CD4-positive, alpha-beta T cell (primary cell): ENCODE measurements at regions not wholly inside any gene's neighbourhood (a gene's known extent, or its start where the extent isn't known, plus 50 kb on each side); places are given as distances from the start of the nearest gene placed in this dataset.

Experiments
- ATAC-seq: fragments of 200-7000 bp; cut with Tn5 transposase; one replicate; pipeline ENCODE4 v1.10.0; 2022; ENCODE audit warnings: mild to moderate bottlenecking; ENCODE audit not compliant: poor library complexity
- CTCF ChIA-PET: fragments of 350-600 bp; sonication (Branson Sonifier 250); formaldehyde crosslinking; loops from one replicate; lab custom pipeline; 2021; ENCODE audit warnings: antibody characterized with exemption, inconsistent platforms; lab: Charles Lee
- POLR2A ChIA-PET: fragments of 350-600 bp; sonication (Branson Sonifier 250); formaldehyde crosslinking; loops from one replicate; lab custom pipeline; 2021; ENCODE audit warnings: antibody characterized with exemption, inconsistent platforms; lab: Charles Lee
- DNase-seq, 14 experiments: peaks; one replicate each; pipeline ENCODE4 v3.0.0-alpha.2; 2013 to 2020; ENCODE audit warnings: mixed read lengths in 2 of 14
- H3K27ac ChIP-seq, 2 donors: one replicate each; pipeline versions ENCODE4 v1.5.1 to v1.7.0; 2013; ENCODE audit warnings: low read length in 2 of 2, low read depth in 1 of 2, mild to moderate bottlenecking in 1 of 2
- H3K27me3 ChIP-seq, 2 experiments: 1 replicate in 1 of 2; 2 replicates in 1 of 2; pipeline versions ENCODE4 v1.6.1 to v1.7.0; 2013; ENCODE audit warnings: low read length in 2 of 2, control low read depth in 1 of 2, mild to moderate bottlenecking in 1 of 2, moderate library complexity in 1 of 2; ENCODE audit not compliant: insufficient read depth in 2 of 2, control insufficient read depth in 1 of 2
- H3K36me3 ChIP-seq: one replicate; pipeline ENCODE4 v1.6.1; 2013; ENCODE audit warnings: low read length, control low read depth; ENCODE audit not compliant: insufficient read depth
- H3K4me1 ChIP-seq: one replicate; pipeline ENCODE4 v1.6.1; 2013; ENCODE audit warnings: low read length, control low read depth; ENCODE audit not compliant: insufficient read depth
- H3K4me3 ChIP-seq: one replicate; pipeline ENCODE4 v1.5.1; 2013; ENCODE audit warnings: mild to moderate bottlenecking, low read length, moderate library complexity
- H3K9me3 ChIP-seq, 2 experiments: 1 replicate in 1 of 2; 2 replicates in 1 of 2; pipeline versions ENCODE4 v1.6.1 to v1.7.0; 2013; ENCODE audit warnings: low read length in 2 of 2, mild to moderate bottlenecking in 2 of 2, control low read depth in 1 of 2, moderate library complexity in 1 of 2; ENCODE audit not compliant: control insufficient read depth in 1 of 2, insufficient read depth in 1 of 2
- H3K27ac Mint-ChIP-seq: one replicate; pipeline ENCODE4 v1.8.0; 2020; ENCODE audit warnings: mixed read lengths
- H3K27me3 Mint-ChIP-seq: one replicate; pipeline ENCODE4 v1.8.0; 2021; ENCODE audit warnings: mixed read lengths
- H3K36me3 Mint-ChIP-seq: one replicate; pipeline ENCODE4 v1.8.0; 2021; ENCODE audit warnings: low read depth, mixed read lengths
- H3K4me1 Mint-ChIP-seq: one replicate; pipeline ENCODE4 v1.8.0; 2021; ENCODE audit warnings: low read depth, mixed read lengths
- H3K4me3 Mint-ChIP-seq: one replicate; pipeline ENCODE4 v1.8.0; 2020; ENCODE audit warnings: mild to moderate bottlenecking, mixed read lengths
- H3K9me3 Mint-ChIP-seq: one replicate; pipeline ENCODE4 v1.8.0; 2020; ENCODE audit warnings: mixed read lengths
- intact Hi-C, 2 experiments: fragments of 100-400 bp; cut with DNase I in 1 of 2; cut with micrococcal nuclease in 1 of 2; formaldehyde crosslinking; loops; one replicate each; pipeline versions ENCODE4 v1.15.1 to v1.9.0; 2023 to 2025; cut with DNase I, micrococcal nuclease
- TF ChIP-seq, protein P1 (sequence below): fragments of 200-600 bp; IDR thresholded peaks from one replicate; pipeline ENCODE4 v1.8.0; 2022; ENCODE audit warnings: antibody characterized with exemption, mild to moderate bottlenecking

DNA sequence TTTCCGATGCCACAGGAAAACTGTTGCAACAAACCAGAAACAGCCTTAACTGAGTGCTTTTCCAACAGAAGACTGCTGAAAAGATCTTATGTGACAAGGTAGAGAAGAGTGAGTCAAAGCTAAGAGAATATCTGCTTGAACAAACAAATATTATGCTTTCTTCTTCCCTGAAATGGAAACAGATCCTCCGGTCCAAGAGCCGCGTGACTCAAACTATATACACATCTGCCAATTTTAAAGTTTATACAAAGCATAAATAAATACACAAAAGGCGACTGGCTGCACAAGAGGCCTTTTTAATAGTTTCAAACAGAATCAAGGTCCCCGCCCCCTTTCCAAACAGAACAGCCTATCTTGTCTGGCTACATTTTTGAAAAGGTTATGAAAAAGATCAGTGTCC lies 329.7 kb upstream of the F9 start:
- ChIA-PET CTCF (no interaction called here), POLR2A (no interaction called here)
- TF ChIP-seq, protein P1, sequence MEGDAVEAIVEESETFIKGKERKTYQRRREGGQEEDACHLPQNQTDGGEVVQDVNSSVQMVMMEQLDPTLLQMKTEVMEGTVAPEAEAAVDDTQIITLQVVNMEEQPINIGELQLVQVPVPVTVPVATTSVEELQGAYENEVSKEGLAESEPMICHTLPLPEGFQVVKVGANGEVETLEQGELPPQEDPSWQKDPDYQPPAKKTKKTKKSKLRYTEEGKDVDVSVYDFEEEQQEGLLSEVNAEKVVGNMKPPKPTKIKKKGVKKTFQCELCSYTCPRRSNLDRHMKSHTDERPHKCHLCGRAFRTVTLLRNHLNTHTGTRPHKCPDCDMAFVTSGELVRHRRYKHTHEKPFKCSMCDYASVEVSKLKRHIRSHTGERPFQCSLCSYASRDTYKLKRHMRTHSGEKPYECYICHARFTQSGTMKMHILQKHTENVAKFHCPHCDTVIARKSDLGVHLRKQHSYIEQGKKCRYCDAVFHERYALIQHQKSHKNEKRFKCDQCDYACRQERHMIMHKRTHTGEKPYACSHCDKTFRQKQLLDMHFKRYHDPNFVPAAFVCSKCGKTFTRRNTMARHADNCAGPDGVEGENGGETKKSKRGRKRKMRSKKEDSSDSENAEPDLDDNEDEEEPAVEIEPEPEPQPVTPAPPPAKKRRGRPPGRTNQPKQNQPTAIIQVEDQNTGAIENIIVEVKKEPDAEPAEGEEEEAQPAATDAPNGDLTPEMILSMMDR: no peak
- Mint-ChIP-seq H3K36me3 (no peaks in the 10 kb centered on the region), H3K4me1 (no peaks in the 10 kb centered on the region), H3K4me3 (no peak overlapping the region), H3K27ac (no peak overlapping the region), H3K9me3 (no peaks in the 10 kb centered on the region), H3K27me3 (peaks cover 44% of the 10 kb centered on the region)
- peaks cover 3% of the 10 kb centered on the region for H3K4me1 ChIP-seq
- peaks cover 0 to 7% of the 10 kb centered on the region in 2 experiments for H3K9me3 ChIP-seq
- intact Hi-C loops: no loop called here
- no peak for DNase-seq
- H3K4me3 ChIP-seq: no peak overlapping the region
- H3K27ac ChIP-seq: no peak overlapping the region
- no peaks in the 10 kb centered on the region for H3K36me3 ChIP-seq
- ATAC-seq: no peak
- H3K27me3 ChIP-seq: peaks cover 10 to 37% of the 10 kb centered on the region in 2 experiments

DNA sequence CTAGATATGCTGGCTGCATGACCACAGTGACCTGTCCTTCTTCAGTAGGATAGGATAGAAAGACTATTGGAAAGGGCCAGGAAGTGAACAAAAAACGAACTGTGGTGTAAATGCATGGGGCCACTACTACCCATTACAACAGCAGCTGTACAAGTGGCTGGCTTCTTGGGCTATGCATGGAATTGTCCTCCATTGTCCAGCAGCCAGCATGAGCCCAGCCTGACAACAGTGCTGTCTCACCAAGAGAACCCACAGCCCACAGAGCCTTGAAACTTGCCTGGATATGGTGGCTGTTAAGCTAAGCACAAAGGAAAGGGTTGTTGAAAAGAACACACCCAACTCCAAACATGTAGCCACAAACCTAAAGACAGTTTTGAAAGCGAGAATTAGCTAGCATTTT lies 330.2 kb upstream of the F9 start:
- Histone ChIP-seq H3K9me3 (peaks cover 0 to 7% of the 10 kb centered on the region in 2 experiments), H3K4me1 (peaks cover 3% of the 10 kb centered on the region), H3K27me3 (peaks cover 10 to 35% of the 10 kb centered on the region in 2 experiments), H3K27ac (no peak overlapping the region), H3K4me3 (no peak overlapping the region), H3K36me3 (no peaks in the 10 kb centered on the region)
- ChIA-PET CTCF (no interaction called here), POLR2A (no interaction called here)
- Mint-ChIP-seq H3K27ac (no peak overlapping the region), H3K36me3 (no peaks in the 10 kb centered on the region), H3K27me3 (peaks cover 46% of the 10 kb centered on the region), H3K4me3 (no peak overlapping the region), H3K4me1 (no peaks in the 10 kb centered on the region), H3K9me3 (no peaks in the 10 kb centered on the region)
- intact Hi-C loops: no loop called here
- DNase-seq (no peak), ATAC-seq (no peak)
- TF ChIP-seq, protein P1: no peak

DNA sequence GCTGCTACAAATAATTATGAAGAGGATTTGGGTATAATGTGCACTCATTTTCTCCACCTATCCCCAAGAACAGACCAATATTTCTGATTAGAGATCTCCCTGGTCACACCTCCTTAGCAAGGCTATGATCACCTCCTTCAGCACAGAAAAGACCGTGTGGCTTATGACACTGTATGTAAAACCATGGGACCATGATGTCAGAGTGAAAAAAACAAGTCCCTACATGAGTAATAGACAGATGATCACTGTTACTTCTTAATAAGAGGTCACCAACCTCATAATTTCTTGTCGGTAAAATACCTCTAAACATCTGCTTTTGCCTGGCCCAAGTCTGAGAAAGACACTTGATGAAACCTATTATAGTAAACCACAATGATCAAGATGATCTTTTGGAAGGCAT lies 330.6 kb upstream of the F9 start:
- Histone ChIP-seq H3K36me3 (no peaks in the 10 kb centered on the region), H3K27ac (no peak overlapping the region), H3K4me3 (no peak overlapping the region), H3K9me3 (peaks cover 0 to 7% of the 10 kb centered on the region in 2 experiments), H3K4me1 (peaks cover 3% of the 10 kb centered on the region), H3K27me3 (peaks cover 10 to 35% of the 10 kb centered on the region in 2 experiments)
- ChIA-PET CTCF (no interaction called here), POLR2A (no interaction called here)
- DNase-seq (no peak), ATAC-seq (no peak)
- Mint-ChIP-seq H3K36me3 (no peaks in the 10 kb centered on the region), H3K9me3 (no peaks in the 10 kb centered on the region), H3K4me3 (no peak overlapping the region), H3K27ac (no peak overlapping the region), H3K27me3 (peaks cover 46% of the 10 kb centered on the region), H3K4me1 (no peaks in the 10 kb centered on the region)
- TF ChIP-seq, protein P1: no peak
- intact Hi-C loops: no loop called here
